ENCODE measurements at regions not wholly inside any gene's neighbourhood (a gene's known extent, or its start where the extent isn't known, plus 50 kb on each side); places are given as distances from the start of the nearest gene placed in this dataset.

GRCh38 chr12:19872621-19873540 lies 433.6 kb downstream of the AEBP2 start (continued):
- no peak for TF ChIP-seq SMC3 (IDR thresholded peaks at IDR 0.05; ENCODE audit: low read depth, low read length)

DNA sequence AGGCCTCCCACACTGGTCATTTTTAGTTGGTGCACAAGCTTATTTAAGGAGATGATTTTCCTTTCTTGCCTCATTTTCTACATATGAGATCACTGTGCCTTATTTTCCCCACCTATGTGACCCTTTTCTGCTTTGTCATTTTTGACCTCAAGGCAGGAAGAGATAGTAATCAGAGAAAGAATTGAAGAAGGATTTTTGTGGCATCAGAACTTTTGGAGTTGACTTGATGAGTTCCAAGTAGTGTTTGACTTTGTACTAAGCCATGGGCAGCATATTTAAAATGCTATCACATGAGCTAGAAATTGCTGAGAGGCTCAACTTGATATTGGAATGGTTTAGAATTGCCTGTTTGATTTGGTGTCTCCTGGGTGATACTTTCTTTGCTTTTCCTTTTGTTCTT lies 440.8 kb downstream of the AEBP2 start:
- no peaks in the 10 kb centered on the region for H3K9me3 ChIP-seq (ENCODE audit: control insufficient read depth, insufficient read depth, low read length)
- no peak overlapping the region for H3K9ac ChIP-seq (ENCODE audit: low read depth, low read length)
- no peak overlapping the region for H3K4me3 ChIP-seq (ENCODE audit: insufficient read depth, low read depth, low read length)
- CTCF ChIA-PET, result no interaction called here
- no peaks in the 10 kb centered on the region for H3K79me1 ChIP-seq (ENCODE audit: low read depth in 1 of 2, low read length in 2 of 2)
- POLR2A ChIA-PET (ENCODE audit: unreplicated experiment), result no interaction called here
- ATAC-seq (ENCODE audit: low read depth) (no peak), DNase-seq (no peak)
- in situ Hi-C loops (cut with MboI; ENCODE audit: low sequenced_read_pairs), result no loop called here
- no peaks in the 10 kb centered on the region for H3K27me3 ChIP-seq (ENCODE audit: control insufficient read depth, insufficient read depth, low read length)
- H3K18ac ChIP-seq (ENCODE audit: low read depth, low read length), result no peak overlapping the region
- no peak overlapping the region for H2AK9ac ChIP-seq (replicated peaks; ENCODE audit: low read depth, low read length, poor library complexity)
- H3K36me3 ChIP-seq (ENCODE audit: control insufficient read depth, insufficient read depth, low read length), result no peaks in the 10 kb centered on the region
- H2BK120ac ChIP-seq (ENCODE audit: low read depth, low read length), result no peak overlapping the region
- no peak overlapping the region for H2BK15ac ChIP-seq (ENCODE audit: low read depth, low read length)
- no peak overlapping the region for H3K4me2 ChIP-seq (ENCODE audit: low read depth, low read length)
- no peaks in the 10 kb centered on the region for H3K4me1 ChIP-seq (ENCODE audit: control insufficient read depth, insufficient read depth, low read length)
- H4K20me1 ChIP-seq (ENCODE audit: insufficient read depth, low read length), result no peaks in the 10 kb centered on the region
- no peak overlapping the region for H4K8ac ChIP-seq (ENCODE audit: low read depth in 2 of 2, low read length in 2 of 2)
- no peaks in the 10 kb centered on the region for H3K9me1 ChIP-seq (ENCODE audit: insufficient read depth, low read length)
- H2AK5ac ChIP-seq (ENCODE audit: low read depth, low read length), result no peak overlapping the region
- H3K27ac ChIP-seq (ENCODE audit: insufficient read depth, low read length), result no peak overlapping the region
- no peak for TF ChIP-seq POLR2A (IDR thresholded peaks at IDR 0.05; ENCODE audit: low read depth, low read length)
- TF ChIP-seq MAZ (IDR thresholded peaks at IDR 0.05; ENCODE audit: borderline replicate concordance, low read depth, low read length), result no peak
- no peak for TF ChIP-seq RCOR1 (IDR thresholded peaks at IDR 0.05; ENCODE audit: insufficient replicate concordance, low read length)
- no peak for TF ChIP-seq RAD21 (IDR thresholded peaks at IDR 0.05; ENCODE audit: low read length)
- no peak for TF ChIP-seq CHD1 (IDR thresholded peaks at IDR 0.05; ENCODE audit: low read depth, low read length)
- no peak overlapping the region for H3K56ac ChIP-seq (ENCODE audit: extremely low read depth, insufficient read depth, low read length)
- H2BK5ac ChIP-seq (ENCODE audit: low read depth, low read length, poor library complexity, severe bottlenecking), result no peak overlapping the region
- H2BK20ac ChIP-seq (ENCODE audit: low read depth, low read length), result no peak overlapping the region
- no peak overlapping the region for H3K4ac ChIP-seq (ENCODE audit: low read depth, low read length)
- H2AFZ ChIP-seq (replicated peaks; ENCODE audit: low read length, poor library complexity), result no peak overlapping the region
- intact Hi-C loops (cut with micrococcal nuclease), result no loop called here
- BruUV-seq (replicated peaks), result no TSS peak
- H3K14ac ChIP-seq (replicated peaks; ENCODE audit: low read depth, low read length), result no peak overlapping the region
- H4K5ac ChIP-seq (ENCODE audit: low read depth, low read length), result no peak overlapping the region
- no peak overlapping the region for H3K23ac ChIP-seq (ENCODE audit: low read depth, low read length)
- H4K91ac ChIP-seq (ENCODE audit: insufficient read depth, low read depth, low read length), result no peak overlapping the region
- dilution Hi-C loops (cut with HindIII; ENCODE audit: low sequenced_read_pairs, unreplicated experiment), result no loop called here
